Loucy (cell line): ENCODE measurements at regions not wholly inside any gene's neighbourhood (a gene's known extent, or its start where the extent isn't known, plus 50 kb on each side); places are given as distances from the start of the nearest gene placed in this dataset.

Source experiments
- H2AFZ ChIP-seq: fragments of 200-600 bp; sonication (generic); 2 replicates; pipeline ENCODE4 v1.6.0; 2016; ENCODE audit warnings: antibody characterized with exemption, mild to moderate bottlenecking, low read length, moderate library complexity
- H3F3A ChIP-seq: fragments of 200-600 bp; 2 replicates; pipeline ENCODE4 v1.6.0; 2016; ENCODE audit warnings: antibody characterized with exemption, low read depth, mild to moderate bottlenecking
- H3K27me3 ChIP-seq: fragments of 200-600 bp; sonication (generic); 2 replicates; pipeline ENCODE4 v1.6.1; 2014; ENCODE audit warnings: low read length, mild to moderate bottlenecking; ENCODE audit not compliant: insufficient read depth, poor library complexity, severe bottlenecking
- H3K36me3 ChIP-seq: fragments of 200-600 bp; sonication (generic); 2 replicates; pipeline ENCODE4 v1.6.1; 2016; ENCODE audit warnings: low read length; ENCODE audit not compliant: insufficient read depth
- H3K4me1 ChIP-seq: fragments of 200-600 bp; sonication (generic); 2 replicates; pipeline ENCODE4 v1.5.1; 2014; ENCODE audit warnings: low read length, mild to moderate bottlenecking; ENCODE audit not compliant: insufficient read depth, poor library complexity, severe bottlenecking
- H3K4me2 ChIP-seq: fragments of 200-600 bp; sonication (generic); 2 replicates; pipeline ENCODE4 v1.6.0; 2014; ENCODE audit warnings: antibody characterized with exemption, low read length, low read depth, mild to moderate bottlenecking; ENCODE audit not compliant: poor library complexity, severe bottlenecking
- H3K4me3 ChIP-seq: fragments of 200-600 bp; sonication (generic); 2 replicates; pipeline ENCODE4 v1.5.1; 2014; ENCODE audit warnings: low read length, mild to moderate bottlenecking, mixed read lengths; ENCODE audit not compliant: poor library complexity, severe bottlenecking
- H3K79me2 ChIP-seq: fragments of 200-600 bp; sonication (generic); 2 replicates; pipeline ENCODE4 v1.6.1; 2014; ENCODE audit warnings: low read length; ENCODE audit not compliant: insufficient read depth
- H3K9ac ChIP-seq: fragments of 200-600 bp; sonication (generic); 2 replicates; pipeline ENCODE4 v1.6.0; 2014; ENCODE audit warnings: mild to moderate bottlenecking, low read depth, low read length, moderate library complexity; ENCODE audit not compliant: poor library complexity, severe bottlenecking
- H3K9me2 ChIP-seq: fragments of 200-600 bp; sonication (generic); replicated peaks from 2 replicates; pipeline ENCODE4 v1.6.1; 2016; ENCODE audit warnings: low read depth, low read length, mixed read lengths
- H3K9me3 ChIP-seq: fragments of 200-600 bp; sonication (generic); 2 replicates; pipeline ENCODE4 v1.6.1; 2014; ENCODE audit warnings: mild to moderate bottlenecking, antibody characterized with exemption, low read length, low read depth; ENCODE audit not compliant: insufficient read depth
- H4K20me1 ChIP-seq: fragments of 200-600 bp; sonication (generic); 2 replicates; pipeline ENCODE4 v1.6.0; 2014; ENCODE audit warnings: antibody characterized with exemption, low read length, mild to moderate bottlenecking; ENCODE audit not compliant: insufficient read depth, poor library complexity, severe bottlenecking
- EZH2phosphoT487 ChIP-seq: fragments of 200-600 bp; IDR thresholded peaks from 2 replicates; pipeline ENCODE4 v1.6.1; 2018; ENCODE audit warnings: antibody characterized with exemption, mild to moderate bottlenecking, moderate library complexity, borderline replicate concordance
- TF ChIP-seq, protein P1 (sequence below): fragments of 200-600 bp; sonication (generic); conservative IDR thresholded peaks from 2 replicates; pipeline ENCODE4 v1.5.1; 2014; ENCODE audit warnings: mild to moderate bottlenecking, antibody characterized with exemption, low read length

DNA sequence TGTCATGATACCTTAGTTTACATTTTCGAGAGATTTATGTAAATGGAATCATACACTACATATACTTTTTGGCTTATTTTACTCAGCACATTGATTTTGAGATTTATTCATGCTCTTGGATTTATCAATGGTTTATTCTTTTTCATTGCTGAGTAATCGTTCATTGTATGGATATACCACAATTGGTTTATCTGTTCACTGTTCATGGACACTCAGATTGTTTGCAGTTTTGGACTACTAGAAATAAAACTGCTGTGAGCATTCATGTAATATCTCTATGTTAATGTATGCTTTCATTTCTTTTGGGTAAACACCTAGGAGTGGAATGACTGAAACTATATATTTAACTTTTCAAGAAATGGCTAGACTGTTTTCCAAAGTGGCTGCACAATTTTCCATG, 550.9 kb upstream of the ADAMTS9 start:
- H3K9ac ChIP-seq: no peak overlapping the region
- no peaks in the 10 kb centered on the region for H3K79me2 ChIP-seq
- H2AFZ ChIP-seq: no peak overlapping the region
- no peak overlapping the region for H3K4me2 ChIP-seq
- no peaks in the 10 kb centered on the region for H3K9me3 ChIP-seq
- H3K9me2 ChIP-seq: no peaks in the 10 kb centered on the region
- H4K20me1 ChIP-seq: no peaks in the 10 kb centered on the region
- no peaks in the 10 kb centered on the region for H3K4me1 ChIP-seq
- no peaks in the 10 kb centered on the region for H3K27me3 ChIP-seq
- no peak overlapping the region for H3K4me3 ChIP-seq
- no peaks in the 10 kb centered on the region for H3K36me3 ChIP-seq
- no peaks in the 10 kb centered on the region for H3F3A ChIP-seq
- TF ChIP-seq EZH2phosphoT487: no peak
- TF ChIP-seq, protein P1, sequence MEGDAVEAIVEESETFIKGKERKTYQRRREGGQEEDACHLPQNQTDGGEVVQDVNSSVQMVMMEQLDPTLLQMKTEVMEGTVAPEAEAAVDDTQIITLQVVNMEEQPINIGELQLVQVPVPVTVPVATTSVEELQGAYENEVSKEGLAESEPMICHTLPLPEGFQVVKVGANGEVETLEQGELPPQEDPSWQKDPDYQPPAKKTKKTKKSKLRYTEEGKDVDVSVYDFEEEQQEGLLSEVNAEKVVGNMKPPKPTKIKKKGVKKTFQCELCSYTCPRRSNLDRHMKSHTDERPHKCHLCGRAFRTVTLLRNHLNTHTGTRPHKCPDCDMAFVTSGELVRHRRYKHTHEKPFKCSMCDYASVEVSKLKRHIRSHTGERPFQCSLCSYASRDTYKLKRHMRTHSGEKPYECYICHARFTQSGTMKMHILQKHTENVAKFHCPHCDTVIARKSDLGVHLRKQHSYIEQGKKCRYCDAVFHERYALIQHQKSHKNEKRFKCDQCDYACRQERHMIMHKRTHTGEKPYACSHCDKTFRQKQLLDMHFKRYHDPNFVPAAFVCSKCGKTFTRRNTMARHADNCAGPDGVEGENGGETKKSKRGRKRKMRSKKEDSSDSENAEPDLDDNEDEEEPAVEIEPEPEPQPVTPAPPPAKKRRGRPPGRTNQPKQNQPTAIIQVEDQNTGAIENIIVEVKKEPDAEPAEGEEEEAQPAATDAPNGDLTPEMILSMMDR: no peak

DNA sequence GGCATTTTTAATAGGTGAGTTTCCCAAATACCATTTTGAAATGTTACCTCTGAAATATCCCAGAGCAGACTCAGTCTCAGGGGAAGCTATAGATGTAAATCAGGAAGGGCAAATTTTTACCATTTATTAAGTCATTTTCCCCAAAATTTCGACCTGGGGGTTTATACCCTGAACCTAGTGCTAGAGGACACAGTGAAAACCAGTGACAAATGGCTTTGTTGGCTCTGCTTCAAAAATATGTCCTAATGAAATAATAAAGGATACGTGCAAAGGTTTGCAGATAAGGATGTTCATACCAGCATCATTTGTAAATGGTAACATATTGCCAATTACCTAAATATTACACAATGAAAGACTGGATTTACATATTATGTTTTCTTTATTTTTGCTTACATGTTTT, 546.7 kb upstream of the ADAMTS9 start:
- Histone ChIP-seq H3K27me3 (no peaks in the 10 kb centered on the region), H4K20me1 (no peaks in the 10 kb centered on the region), H3K4me1 (no peaks in the 10 kb centered on the region), H3K79me2 (no peaks in the 10 kb centered on the region), H3F3A (no peaks in the 10 kb centered on the region), H3K4me2 (no peak overlapping the region), H3K9me3 (no peaks in the 10 kb centered on the region), H3K36me3 (no peaks in the 10 kb centered on the region), H3K4me3 (no peak overlapping the region), H3K9ac (no peak overlapping the region), H3K9me2 (no peaks in the 10 kb centered on the region), H2AFZ (no peak overlapping the region)
- no peak for TF ChIP-seq EZH2phosphoT487
- TF ChIP-seq, protein P1: no peak

DNA sequence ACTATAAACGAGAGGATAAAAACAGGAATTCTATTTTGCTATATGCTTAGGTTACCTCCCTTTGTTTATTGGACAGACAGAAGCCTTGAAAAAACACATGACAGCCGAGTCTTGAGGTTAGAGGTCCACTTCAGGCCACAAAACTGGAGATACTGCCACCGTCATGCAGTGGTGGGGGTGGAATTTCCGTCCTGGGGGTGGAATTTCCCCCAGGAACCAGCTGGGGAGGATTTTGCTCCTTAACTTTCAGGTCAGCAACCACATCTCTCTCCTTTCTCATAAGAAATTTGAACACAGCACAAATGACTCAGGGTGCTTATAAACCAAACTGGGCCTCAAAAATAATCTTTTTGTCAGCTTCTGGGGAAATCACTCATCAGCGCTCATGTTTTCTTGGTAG, 545.8 kb upstream of the ADAMTS9 start:
- H3K4me1 ChIP-seq: no peaks in the 10 kb centered on the region
- no peaks in the 10 kb centered on the region for H3K36me3 ChIP-seq
- no peak overlapping the region for H3K4me3 ChIP-seq
- H4K20me1 ChIP-seq: no peaks in the 10 kb centered on the region
- H2AFZ ChIP-seq: no peak overlapping the region
- H3K9ac ChIP-seq: no peak overlapping the region
- H3K4me2 ChIP-seq: no peak overlapping the region
- TF ChIP-seq, protein P1: no peak
- no peak for TF ChIP-seq EZH2phosphoT487
- H3K79me2 ChIP-seq: no peaks in the 10 kb centered on the region
- no peaks in the 10 kb centered on the region for H3K9me3 ChIP-seq
- no peaks in the 10 kb centered on the region for H3K27me3 ChIP-seq
- H3F3A ChIP-seq: no peaks in the 10 kb centered on the region
- no peaks in the 10 kb centered on the region for H3K9me2 ChIP-seq
